GM23248 (cell line): ENCODE measurements at regions not wholly inside any gene's neighbourhood (a gene's known extent, or its start where the extent isn't known, plus 50 kb on each side); places are given as distances from the start of the nearest gene placed in this dataset.

Source experiments
- DNase-seq: peaks from one replicate; pipeline ENCODE4 v3.0.0-alpha.2; 2015
- H2AFZ ChIP-seq: fragments of 200-600 bp; sonication (generic); 2 replicates; pipeline ENCODE4 v1.6.1; 2016; ENCODE audit warnings: antibody characterized with exemption
- H3F3A ChIP-seq: fragments of 200-600 bp; sonication (generic); 2 replicates; pipeline ENCODE4 v1.6.1; 2016; ENCODE audit warnings: mild to moderate bottlenecking, antibody characterized with exemption, mixed run types; ENCODE audit not compliant: insufficient read depth
- H3K27ac ChIP-seq: fragments of 200-600 bp; sonication (generic); 2 replicates; pipeline ENCODE4 v1.5.1; 2016; ENCODE audit warnings: mild to moderate bottlenecking
- H3K27me3 ChIP-seq: fragments of 200-600 bp; sonication (generic); replicated peaks from 2 replicates; pipeline ENCODE4 v1.6.1; 2016; ENCODE audit warnings: mild to moderate bottlenecking; ENCODE audit not compliant: insufficient read depth
- H3K36me3 ChIP-seq: fragments of 200-600 bp; sonication (generic); 2 replicates; pipeline ENCODE4 v1.6.1; 2016; ENCODE audit warnings: low read depth, mild to moderate bottlenecking
- H3K4me1 ChIP-seq: fragments of 200-600 bp; sonication (generic); 2 replicates; pipeline ENCODE4 v1.6.1; 2016; ENCODE audit warnings: mild to moderate bottlenecking; ENCODE audit not compliant: insufficient read depth
- H3K4me2 ChIP-seq: fragments of 200-600 bp; sonication (generic); one replicate; pipeline ENCODE4 v1.6.1; 2016; ENCODE audit warnings: mild to moderate bottlenecking; ENCODE audit not compliant: unreplicated experiment
- H3K4me3 ChIP-seq: fragments of 200-600 bp; sonication (generic); 2 replicates; pipeline ENCODE4 v1.5.1; 2016; ENCODE audit warnings: mild to moderate bottlenecking
- H3K79me2 ChIP-seq: fragments of 200-600 bp; sonication (generic); 2 replicates; pipeline ENCODE4 v1.6.1; 2016; ENCODE audit warnings: mild to moderate bottlenecking; ENCODE audit not compliant: insufficient read depth
- H3K9ac ChIP-seq: fragments of 200-600 bp; sonication (generic); 2 replicates; pipeline ENCODE4 v1.6.1; 2016; ENCODE audit warnings: mild to moderate bottlenecking
- H3K9me2 ChIP-seq: fragments of 200-600 bp; sonication (generic); 2 replicates; pipeline ENCODE4 v1.6.1; 2016; ENCODE audit warnings: mixed run types, mild to moderate bottlenecking, moderate library complexity; ENCODE audit not compliant: insufficient read depth
- H3K9me3 ChIP-seq: fragments of 200-600 bp; sonication (generic); one replicate; pipeline ENCODE4 v1.6.1; 2017; ENCODE audit warnings: low read depth
- H4K20me1 ChIP-seq: fragments of 200-600 bp; sonication (generic); 2 replicates; pipeline ENCODE4 v1.6.0; 2016; ENCODE audit not compliant: insufficient read depth
- EZH2 ChIP-seq: fragments of 200-600 bp; sonication (generic); IDR thresholded peaks from 2 replicates; pipeline ENCODE4 v1.6.1; 2018; ENCODE audit warnings: antibody characterized with exemption, mild to moderate bottlenecking; ENCODE audit not compliant: insufficient read depth, poor library complexity, severe bottlenecking
- EZH2phosphoT487 ChIP-seq: fragments of 200-600 bp; sonication (generic); IDR thresholded peaks from 2 replicates; pipeline ENCODE4 v1.6.1; 2018; ENCODE audit warnings: antibody characterized with exemption, moderate library complexity, mild to moderate bottlenecking, low read depth; ENCODE audit not compliant: insufficient read depth
- WGBS, 2 experiments: methylation state at CpG; one replicate each; pipeline ENCODE4 v1.1.6; 2015 to 2017; ENCODE audit warnings: low lambda C conversion rate in 2 of 2, low coverage in 1 of 2; ENCODE audit errors: missing lambda C conversion rate in 2 of 2; 5-methylcytosine and 5-hydroxymethylcytosine counted together
- in situ Hi-C: fragments of 300-500 bp; cut with MboI; formaldehyde crosslinking; loops from 2 replicates; pipeline ENCODE4 v1.15.0; 2020

DNA sequence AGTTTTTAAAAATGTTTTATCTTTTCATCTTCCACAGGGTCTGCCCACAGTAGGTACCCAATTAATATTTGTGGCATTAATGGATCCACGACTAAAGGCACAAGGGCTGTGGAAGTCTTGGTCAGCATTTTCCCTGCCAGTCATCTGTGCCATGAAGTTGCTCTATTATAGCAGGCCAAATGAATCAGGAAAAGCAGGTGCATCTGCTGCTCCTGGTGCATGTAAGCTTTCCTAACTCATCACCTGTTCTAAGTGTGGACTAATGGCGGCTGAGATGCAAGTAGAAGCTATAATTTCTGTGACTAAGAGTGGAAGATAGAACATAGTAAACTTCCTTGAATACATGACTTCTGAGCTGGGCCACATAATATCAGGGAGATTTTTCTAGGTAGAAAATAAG lies 182.5 kb upstream of the TENM4 start:
- H3K27me3 ChIP-seq, result no peaks in the 10 kb centered on the region
- no peaks in the 10 kb centered on the region for H4K20me1 ChIP-seq
- DNase-seq, result no peak
- no peaks in the 10 kb centered on the region for H3F3A ChIP-seq
- no peaks in the 10 kb centered on the region for H3K9me2 ChIP-seq
- in situ Hi-C loops, result no loop called here
- no peak overlapping the region for H3K4me2 ChIP-seq
- no peak overlapping the region for H2AFZ ChIP-seq
- no peaks in the 10 kb centered on the region for H3K9me3 ChIP-seq
- no peaks in the 10 kb centered on the region for H3K79me2 ChIP-seq
- H3K4me1 ChIP-seq, result no peaks in the 10 kb centered on the region
- WGBS, 2 experiments, result 0% methylated on average over 2 of the region's 2 CpGs
- no peak overlapping the region for H3K9ac ChIP-seq
- TF ChIP-seq EZH2phosphoT487, result no peak
- TF ChIP-seq EZH2, result no peak
- no peak overlapping the region for H3K4me3 ChIP-seq
- no peaks in the 10 kb centered on the region for H3K36me3 ChIP-seq
- H3K27ac ChIP-seq, result no peak overlapping the region

DNA sequence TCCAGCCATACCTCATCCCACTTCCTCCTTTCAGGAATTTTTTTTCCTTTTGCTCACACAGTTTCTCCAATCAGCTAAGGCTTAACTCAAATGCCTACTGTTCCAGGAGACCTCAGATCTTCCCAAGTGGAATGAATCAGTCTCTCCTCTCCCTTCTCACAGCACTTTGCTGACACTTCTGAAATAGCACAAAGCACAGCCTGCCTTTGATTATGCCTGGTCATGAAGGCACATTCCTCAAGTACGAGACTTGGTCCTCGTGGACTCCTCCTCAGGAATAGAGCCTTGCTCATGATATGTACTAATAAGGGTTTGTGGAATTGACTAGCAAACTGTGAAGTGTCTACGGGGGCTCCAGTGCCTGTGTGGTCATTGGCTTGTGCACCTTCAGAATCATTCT lies 176.7 kb upstream of the TENM4 start:
- H2AFZ ChIP-seq, result no peak overlapping the region
- H3K4me3 ChIP-seq, result no peak overlapping the region
- no peaks in the 10 kb centered on the region for H4K20me1 ChIP-seq
- no peak overlapping the region for H3K9ac ChIP-seq
- no peaks in the 10 kb centered on the region for H3K79me2 ChIP-seq
- H3K36me3 ChIP-seq, result no peaks in the 10 kb centered on the region
- no peak overlapping the region for H3K27ac ChIP-seq
- H3K4me1 ChIP-seq, result no peaks in the 10 kb centered on the region
- no peak for TF ChIP-seq EZH2phosphoT487
- TF ChIP-seq EZH2, result no peak
- 2 to 5% methylated on average over 3 of the region's 3 CpGs for WGBS, 2 experiments
- no peak overlapping the region for H3K4me2 ChIP-seq
- no peaks in the 10 kb centered on the region for H3F3A ChIP-seq
- H3K9me3 ChIP-seq, result no peaks in the 10 kb centered on the region
- no peaks in the 10 kb centered on the region for H3K9me2 ChIP-seq
- DNase-seq, result no peak
- in situ Hi-C loops, result no loop called here
- no peaks in the 10 kb centered on the region for H3K27me3 ChIP-seq

GRCh38 chr11:79616392-79616851 lies 175.6 kb upstream of the TENM4 start:
- Histone ChIP-seq H3K36me3 (no peaks in the 10 kb centered on the region), H3K4me1 (no peaks in the 10 kb centered on the region), H3K4me3 (no peak overlapping the region), H4K20me1 (no peaks in the 10 kb centered on the region), H2AFZ (no peak overlapping the region), H3F3A (no peaks in the 10 kb centered on the region), H3K79me2 (no peaks in the 10 kb centered on the region), H3K9ac (no peak overlapping the region), H3K9me2 (no peaks in the 10 kb centered on the region), H3K27me3 (no peaks in the 10 kb centered on the region), H3K9me3 (no peaks in the 10 kb centered on the region), H3K27ac (no peak overlapping the region), H3K4me2 (no peak overlapping the region)
- WGBS, 2 experiments, result 11 to 14% methylated on average over 3 of the region's 3 CpGs
- DNase-seq, result no peak
- no peak for TF ChIP-seq EZH2phosphoT487
- TF ChIP-seq EZH2, result no peak
- in situ Hi-C loops, result no loop called here

DNA sequence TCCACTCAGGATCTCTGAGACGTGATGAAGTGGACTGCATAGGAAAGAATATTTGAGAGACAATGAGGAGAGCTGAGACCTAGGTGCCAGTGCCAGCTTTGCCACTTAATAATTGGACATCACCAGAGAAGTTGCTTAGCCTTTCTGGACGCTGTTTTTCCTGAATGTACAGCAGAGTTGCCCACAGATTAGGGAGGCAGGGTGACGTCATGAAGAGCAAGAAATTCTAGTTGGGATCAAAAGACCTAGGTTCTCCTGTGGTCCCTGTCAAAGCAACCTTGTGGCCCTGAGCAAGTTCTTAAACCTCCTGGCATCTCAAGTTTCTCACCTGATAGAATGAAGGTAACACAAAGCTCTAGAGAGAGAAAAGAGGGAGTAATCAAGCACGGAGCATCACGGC lies 174.6 kb upstream of the TENM4 start:
- in situ Hi-C loops, result no loop called here
- no peaks in the 10 kb centered on the region for H3K27me3 ChIP-seq
- H3K27ac ChIP-seq, result no peak overlapping the region
- H3K36me3 ChIP-seq, result no peaks in the 10 kb centered on the region
- no peaks in the 10 kb centered on the region for H3K9me3 ChIP-seq
- H3K9ac ChIP-seq, result no peak overlapping the region
- no peaks in the 10 kb centered on the region for H3K79me2 ChIP-seq
- DNase-seq, result no peak
- no peak overlapping the region for H3K4me3 ChIP-seq
- no peak overlapping the region for H3K4me2 ChIP-seq
- no peaks in the 10 kb centered on the region for H3K9me2 ChIP-seq
- H3F3A ChIP-seq, result no peaks in the 10 kb centered on the region
- H3K4me1 ChIP-seq, result no peaks in the 10 kb centered on the region
- no peaks in the 10 kb centered on the region for H4K20me1 ChIP-seq
- TF ChIP-seq EZH2phosphoT487 (no peak), EZH2 (no peak)
- no peak overlapping the region for H2AFZ ChIP-seq
- WGBS, 2 experiments, result 8 to 18% methylated on average over 5 of the region's 5 CpGs

DNA sequence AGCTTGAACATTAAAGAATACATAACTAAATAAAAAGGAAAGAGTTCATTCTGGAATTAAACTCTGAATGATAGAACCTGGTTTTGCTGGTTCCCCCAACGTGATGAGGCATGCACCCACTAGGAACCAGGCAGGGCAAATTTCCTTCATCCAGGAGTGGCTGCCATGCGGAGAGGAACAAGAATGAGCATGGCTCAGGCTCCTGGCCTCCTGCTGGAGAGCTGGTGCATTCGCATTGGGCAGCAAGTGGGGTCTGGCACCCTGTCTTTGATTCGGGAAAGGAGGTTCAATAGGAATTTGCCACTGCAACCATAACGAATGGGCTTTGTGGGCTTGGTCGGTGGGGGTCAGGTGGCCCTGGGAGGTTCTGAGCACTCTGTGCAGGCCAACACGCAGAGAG lies 169.8 kb upstream of the TENM4 start:
- Histone ChIP-seq H2AFZ (no peak overlapping the region), H3K4me2 (no peak overlapping the region), H4K20me1 (no peaks in the 10 kb centered on the region), H3K9me3 (no peaks in the 10 kb centered on the region), H3K27me3 (no peaks in the 10 kb centered on the region), H3K4me1 (no peaks in the 10 kb centered on the region), H3F3A (no peaks in the 10 kb centered on the region), H3K79me2 (no peaks in the 10 kb centered on the region), H3K9ac (no peak overlapping the region), H3K27ac (no peak overlapping the region), H3K36me3 (no peaks in the 10 kb centered on the region), H3K4me3 (no peak overlapping the region), H3K9me2 (no peaks in the 10 kb centered on the region)
- TF ChIP-seq EZH2 (no peak), EZH2phosphoT487 (no peak)
- WGBS, 2 experiments, result 14 to 18% methylated on average over 7 of the region's 7 CpGs
- in situ Hi-C loops, result no loop called here
- DNase-seq, result no peak
